ENCODE measurements at regions not wholly inside any gene's neighbourhood (a gene's known extent, or its start where the extent isn't known, plus 50 kb on each side); places are given as distances from the start of the nearest gene placed in this dataset.

GRCh38 chr15:79540551-79540950 is 108.4 kb downstream of the MINAR1 start:
- Histone ChIP-seq H3K27ac (ENCODE audit: low read length) (no peak overlapping the region), H3K9ac (ENCODE audit: low read length) (no peak overlapping the region), H3K4me1 (ENCODE audit: insufficient read depth, low read length) (no peaks in the 10 kb centered on the region), H3K36me3 (ENCODE audit: low read depth, low read length) (no peaks in the 10 kb centered on the region), H3K9me3 (ENCODE audit: low read length) (no peaks in the 10 kb centered on the region), H4K20me1 (ENCODE audit: low read length) (no peaks in the 10 kb centered on the region), H3K9me2 (replicated peaks; ENCODE audit: low read length) (no peaks in the 10 kb centered on the region), H3K4me3 (ENCODE audit: low read length) (no peak overlapping the region), H2AFZ (ENCODE audit: low read length) (no peak overlapping the region), H3F3A (ENCODE audit: low read length, unreplicated experiment) (no peaks in the 10 kb centered on the region), H3K4me2 (ENCODE audit: low read length) (no peak overlapping the region), H3K79me2 (ENCODE audit: low read length) (no peaks in the 10 kb centered on the region), H3K27me3 (ENCODE audit: low read length) (peaks cover 14% of the 10 kb centered on the region)
- no peak for TF ChIP-seq EZH2 (IDR thresholded peaks at IDR 0.05; ENCODE audit: low read length, unreplicated experiment)
- TF ChIP-seq CTCF (conservative IDR thresholded peaks at IDR 0.05; ENCODE audit: low read depth, low read length): peak; percentile 28; the same call in 1 of the 2 replicates
- no peak for TF ChIP-seq EZH2phosphoT487 (IDR thresholded peaks at IDR 0.05; ENCODE audit: borderline replicate concordance, low read length)
- intact Hi-C loops (cut with micrococcal nuclease): no loop called here
- ChIA-PET CTCF (no interaction called here), POLR2A (ENCODE audit: unreplicated experiment) (no interaction called here)
- BruUV-seq (replicated peaks): no TSS peak
- peak; percentile 18 for DNase-seq
- ATAC-seq: no peak

GRCh38 chr15:79541196-79541595 is 109.1 kb downstream of the MINAR1 start:
- Histone ChIP-seq H3K79me2 (ENCODE audit: low read length) (no peaks in the 10 kb centered on the region), H3K4me1 (ENCODE audit: insufficient read depth, low read length) (no peaks in the 10 kb centered on the region), H3K9me2 (replicated peaks; ENCODE audit: low read length) (no peaks in the 10 kb centered on the region), H3F3A (ENCODE audit: low read length, unreplicated experiment) (no peaks in the 10 kb centered on the region), H2AFZ (ENCODE audit: low read length) (no peak overlapping the region), H3K27ac (ENCODE audit: low read length) (no peak overlapping the region), H3K4me2 (ENCODE audit: low read length) (no peak overlapping the region), H3K9ac (ENCODE audit: low read length) (no peak overlapping the region), H4K20me1 (ENCODE audit: low read length) (no peaks in the 10 kb centered on the region), H3K4me3 (ENCODE audit: low read length) (no peak overlapping the region), H3K36me3 (ENCODE audit: low read depth, low read length) (no peaks in the 10 kb centered on the region), H3K9me3 (ENCODE audit: low read length) (no peaks in the 10 kb centered on the region), H3K27me3 (ENCODE audit: low read length) (peaks cover 16% of the 10 kb centered on the region; the same call in 1 of the 2 replicates)
- ChIA-PET CTCF (no interaction called here), POLR2A (ENCODE audit: unreplicated experiment) (no interaction called here)
- intact Hi-C loops (cut with micrococcal nuclease): no loop called here
- TF ChIP-seq EZH2phosphoT487 (IDR thresholded peaks at IDR 0.05; ENCODE audit: borderline replicate concordance, low read length): no peak
- TF ChIP-seq EZH2 (IDR thresholded peaks at IDR 0.05; ENCODE audit: low read length, unreplicated experiment): no peak
- TF ChIP-seq CTCF (conservative IDR thresholded peaks at IDR 0.05; ENCODE audit: low read depth, low read length): no peak
- ATAC-seq: no peak
- no TSS peak for BruUV-seq (replicated peaks)
- DNase-seq: no peak

GRCh38 chr15:79543097-79543496 is 111.0 kb downstream of the MINAR1 start:
- no TSS peak for BruUV-seq (replicated peaks)
- Histone ChIP-seq H3K4me2 (ENCODE audit: low read length) (no peak overlapping the region), H3K9me3 (ENCODE audit: low read length) (no peaks in the 10 kb centered on the region), H3K4me3 (ENCODE audit: low read length) (no peak overlapping the region), H3K4me1 (ENCODE audit: insufficient read depth, low read length) (no peaks in the 10 kb centered on the region), H4K20me1 (ENCODE audit: low read length) (no peaks in the 10 kb centered on the region), H3K9me2 (replicated peaks; ENCODE audit: low read length) (no peaks in the 10 kb centered on the region), H2AFZ (ENCODE audit: low read length) (no peak overlapping the region), H3K27me3 (ENCODE audit: low read length) (peaks cover 30% of the 10 kb centered on the region), H3K9ac (ENCODE audit: low read length) (no peak overlapping the region), H3K36me3 (ENCODE audit: low read depth, low read length) (no peaks in the 10 kb centered on the region), H3K79me2 (ENCODE audit: low read length) (no peaks in the 10 kb centered on the region), H3F3A (ENCODE audit: low read length, unreplicated experiment) (no peaks in the 10 kb centered on the region), H3K27ac (ENCODE audit: low read length) (no peak overlapping the region)
- POLR2A ChIA-PET (ENCODE audit: unreplicated experiment): no interaction called here
- DNase-seq: no peak
- intact Hi-C loops (cut with micrococcal nuclease): no loop called here
- ATAC-seq: no peak
- CTCF ChIA-PET: no interaction called here
- TF ChIP-seq EZH2 (IDR thresholded peaks at IDR 0.05; ENCODE audit: low read length, unreplicated experiment) (no peak), EZH2phosphoT487 (IDR thresholded peaks at IDR 0.05; ENCODE audit: borderline replicate concordance, low read length) (no peak), CTCF (conservative IDR thresholded peaks at IDR 0.05; ENCODE audit: low read depth, low read length) (no peak)

Measured in PC-3 (cell line).